Keratinocyte (primary cell): ENCODE measurements at regions not wholly inside any gene's neighbourhood (a gene's known extent, or its start where the extent isn't known, plus 50 kb on each side); places are given as distances from the start of the nearest gene placed in this dataset.

Source experiments
- DNase-seq: peaks from one replicate; pipeline ENCODE4 v3.0.0-alpha.2; 2011; ENCODE audit warnings: low read depth, missing footprints, low spot score
- FAIRE-seq: peaks from 2 replicates; lab custom pipeline; 2011; peaks lifted over from hg19 to GRCh38; lab: Jason Lieb, UNC
- H2AFZ ChIP-seq: 2 replicates; pipeline ENCODE4 v1.6.0; 2012; ENCODE audit warnings: low read length, control low read depth, inconsistent platforms; ENCODE audit not compliant: control insufficient read depth
- H3K27ac ChIP-seq: 2 replicates; pipeline ENCODE4 v1.5.1; 2011; ENCODE audit warnings: low read length; ENCODE audit not compliant: control insufficient read depth, insufficient read depth
- H3K27me3 ChIP-seq: 3 replicates; pipeline ENCODE4 v1.6.0; 2011; ENCODE audit warnings: low read length; ENCODE audit not compliant: control insufficient read depth, insufficient read depth; ENCODE audit errors: extremely low read depth
- H3K36me3 ChIP-seq, 2 experiments: 2 replicates in 1 of 2; 3 replicates in 1 of 2; pipeline ENCODE4 v1.5.1; 2011; ENCODE audit warnings: low read length in 2 of 2, mild to moderate bottlenecking in 1 of 2; ENCODE audit not compliant: control insufficient read depth in 2 of 2, insufficient read depth in 2 of 2; ENCODE audit errors: extremely low read depth in 1 of 2
- H3K4me1 ChIP-seq: 3 replicates; pipeline ENCODE4 v1.5.1; 2011; ENCODE audit warnings: low read length; ENCODE audit not compliant: control insufficient read depth, insufficient read depth; ENCODE audit errors: extremely low read depth
- H3K4me2 ChIP-seq: 3 replicates; pipeline ENCODE4 v1.6.0; 2011; ENCODE audit warnings: low read depth, low read length; ENCODE audit not compliant: control insufficient read depth, insufficient read depth; ENCODE audit errors: extremely low read depth
- H3K4me3 ChIP-seq, 3 experiments: fragments of 200-600 bp in 1 of 3; sonication (generic) in 1 of 3; 2 replicates in 2 of 3; 3 replicates in 1 of 3; pipeline ENCODE4 v1.5.1; 2011 to 2016; ENCODE audit warnings: low read length in 3 of 3, mild to moderate bottlenecking in 3 of 3, control low read depth in 2 of 3, inconsistent platforms in 1 of 3, low read depth in 1 of 3, mixed read lengths in 1 of 3, mixed run types in 1 of 3, moderate library complexity in 1 of 3; ENCODE audit not compliant: control insufficient read depth in 2 of 3, insufficient read depth in 2 of 3; ENCODE audit errors: extremely low read depth in 1 of 3
- H3K79me2 ChIP-seq: 2 replicates; pipeline ENCODE4 v1.6.0; 2012; ENCODE audit warnings: low read length; ENCODE audit not compliant: control insufficient read depth, insufficient read depth
- H3K9ac ChIP-seq: 3 replicates; pipeline ENCODE4 v1.6.0; 2011; ENCODE audit warnings: low read length; ENCODE audit not compliant: control insufficient read depth, insufficient read depth; ENCODE audit errors: extremely low read depth
- H3K9me1 ChIP-seq: 3 replicates; pipeline ENCODE4 v1.6.0; 2011; ENCODE audit warnings: low read length; ENCODE audit not compliant: control insufficient read depth, insufficient read depth; ENCODE audit errors: extremely low read depth
- H3K9me3 ChIP-seq: 2 replicates; pipeline ENCODE4 v1.5.1; 2012; ENCODE audit warnings: low read depth, low read length; ENCODE audit not compliant: control insufficient read depth
- H4K20me1 ChIP-seq: 3 replicates; pipeline ENCODE4 v1.6.0; 2011; ENCODE audit warnings: low read length; ENCODE audit not compliant: control insufficient read depth, insufficient read depth; ENCODE audit errors: extremely low read depth
- CTCF ChIP-seq, 3 experiments: IDR thresholded peaks in 1 of 3; conservative IDR thresholded peaks in 1 of 3; optimal IDR thresholded peaks in 1 of 3; 2 replicates in 2 of 3; 3 replicates in 1 of 3; pipeline versions ENCODE3 to v1.5.1; 2011; ENCODE audit warnings: low read length in 3 of 3, mild to moderate bottlenecking in 3 of 3, moderate library complexity in 2 of 3, control low read depth in 1 of 3, inconsistent platforms in 1 of 3; ENCODE audit not compliant: insufficient read depth in 2 of 3; ENCODE audit errors: extremely low read depth in 1 of 3
- EZH2 ChIP-seq: IDR thresholded peaks from one replicate; pipeline ENCODE4 v1.6.1; 2012; ENCODE audit warnings: inconsistent platforms, mild to moderate bottlenecking, low read length, moderate library complexity
- dilution Hi-C: fragments of 300-500 bp; cut with MboI; formaldehyde crosslinking; loops from one replicate; pipeline ENCODE4 v1.7.0; 2020; ENCODE audit warnings: low sequenced_read_pairs; ENCODE audit not compliant: extremely low pct_ligation_motif_present

DNA sequence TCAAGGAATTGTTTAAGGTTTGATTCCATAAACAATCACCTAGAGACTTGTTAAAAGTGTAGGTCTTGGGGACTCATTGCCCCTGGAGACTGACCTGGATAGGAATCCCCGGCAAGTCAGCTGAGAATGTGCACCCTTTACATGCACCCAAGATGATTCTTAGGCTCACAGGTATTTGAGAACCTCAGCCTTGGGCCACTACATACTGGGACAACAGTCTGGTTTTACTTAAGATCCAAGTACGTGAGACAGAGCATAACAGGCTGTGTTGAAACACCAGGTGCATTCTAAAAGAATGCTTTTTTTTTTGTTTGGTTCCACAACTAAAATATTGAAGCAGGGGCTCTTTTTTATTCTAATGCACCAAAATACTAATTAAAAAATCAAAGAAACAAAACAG, 215.8 kb downstream of the TMX3 start:
- dilution Hi-C loops: no loop called here
- no peak for DNase-seq
- Histone ChIP-seq H3K4me3 (no peak overlapping the region), H3K9ac (no peak overlapping the region), H4K20me1 (no peaks in the 10 kb centered on the region), H3K9me3 (no peaks in the 10 kb centered on the region), H3K79me2 (no peaks in the 10 kb centered on the region), H2AFZ (no peak overlapping the region), H3K36me3 (no peaks in the 10 kb centered on the region), H3K4me2 (no peak overlapping the region), H3K9me1 (no peaks in the 10 kb centered on the region), H3K27me3 (peaks cover 3% of the 10 kb centered on the region), H3K4me1 (no peaks in the 10 kb centered on the region), H3K27ac (no peak overlapping the region)
- TF ChIP-seq CTCF (optimal IDR thresholded peaks at IDR 0.05 in 1 of 3, IDR thresholded peaks at IDR 0.05 in 1 of 3, conservative IDR thresholded peaks at IDR 0.05 in 1 of 3; ENCODE audit: extremely low read depth in 1 of 3, insufficient read depth in 2 of 3, low read length in 3 of 3) (no peak), EZH2 (no peak)
- FAIRE-seq: no peak

- Histone ChIP-seq H4K20me1 (no peaks in the 10 kb centered on the region), H3K27ac (no peak overlapping the region), H3K27me3 (no peaks in the 10 kb centered on the region), H3K9me3 (no peaks in the 10 kb centered on the region), H3K4me1 (no peaks in the 10 kb centered on the region), H3K36me3 (no peaks in the 10 kb centered on the region), H3K4me3 (no peak overlapping the region), H3K4me2 (no peak overlapping the region), H3K79me2 (no peaks in the 10 kb centered on the region), H3K9ac (no peak overlapping the region), H2AFZ (no peak overlapping the region), H3K9me1 (no peaks in the 10 kb centered on the region)
- dilution Hi-C loops: no loop called here
- TF ChIP-seq EZH2 (no peak), CTCF (optimal IDR thresholded peaks at IDR 0.05 in 1 of 3, IDR thresholded peaks at IDR 0.05 in 1 of 3, conservative IDR thresholded peaks at IDR 0.05 in 1 of 3; ENCODE audit: extremely low read depth in 1 of 3, insufficient read depth in 2 of 3, low read length in 3 of 3) (no peak)
- DNase-seq (no peak), FAIRE-seq (no peak)
Observed at GRCh38 chr18:68498636-68499035, 216.3 kb downstream of the TMX3 start.
